GM12878 (cell line): ENCODE measurements at regions not wholly inside any gene's neighbourhood (a gene's known extent, or its start where the extent isn't known, plus 50 kb on each side); places are given as distances from the start of the nearest gene placed in this dataset.

ENCODE experiments used
- ATAC-seq: fragments of 200-7000 bp; cut with Tn5 transposase; 3 replicates; pipeline ENCODE4 v1.9.1; 2020; ENCODE audit warnings: mild to moderate bottlenecking, moderate library complexity
- BruUV-seq: library from RNA; stranded (reverse); fragments of 400-500 nt; replicated peaks from 2 replicates; lab custom pipeline; 2021; lab: Mats Ljungman, UMichigan
- CTCF ChIA-PET: fragments of 300-600 bp; sonication (Branson Sonifier 250); formaldehyde crosslinking; extraction: SDS; loops from one replicate; lab custom pipeline; 2021; ENCODE audit warnings: inconsistent platforms; lab: Yijun Ruan, JAX
- POLR2A ChIA-PET: fragments of 350-600 bp; formaldehyde crosslinking; extraction: SDS; loops from one replicate; lab custom pipeline; 2021; ENCODE audit warnings: inconsistent platforms; lab: Charles Lee
- RAD21 ChIA-PET: fragments of 300-600 bp; sonication (Branson Sonifier 250); formaldehyde crosslinking; loops from one replicate; lab custom pipeline; 2023; ENCODE audit warnings: antibody characterized with exemption; ENCODE audit not compliant: unreplicated experiment; lab: Charles Lee
- SMC1A ChIA-PET: fragments of 300-600 bp; sonication (Branson Sonifier 250); formaldehyde crosslinking; loops from one replicate; lab custom pipeline; 2023; ENCODE audit not compliant: unreplicated experiment, uncharacterized antibody; lab: Charles Lee
- DNase-seq: peaks from one replicate; pipeline ENCODE4 v3.0.0-alpha.2; 2011; ENCODE audit warnings: low read depth, low spot score
- FAIRE-seq: peaks from 3 replicates; lab custom pipeline; 2011; peaks lifted over from hg19 to GRCh38; lab: Jason Lieb, UNC
- H2AFZ ChIP-seq: 2 replicates; pipeline ENCODE4 v1.6.0; 2011; ENCODE audit warnings: low read depth, low read length, control low read depth; ENCODE audit not compliant: control insufficient read depth
- H3K27ac ChIP-seq: 2 replicates; pipeline ENCODE4 v1.5.1; 2011; ENCODE audit warnings: control low read depth; ENCODE audit not compliant: control insufficient read depth, insufficient read depth
- H3K27me3 ChIP-seq, 2 experiments: replicated peaks in 1 of 2; 2 replicates each; pipeline versions ENCODE4 v1.6.0 to v1.6.1; 2011; ENCODE audit warnings: low read length in 1 of 2; ENCODE audit not compliant: control insufficient read depth in 2 of 2, insufficient read depth in 2 of 2
- H3K36me3 ChIP-seq, 2 experiments: 2 replicates each; pipeline ENCODE4 v1.5.1; 2011; ENCODE audit warnings: low read length in 1 of 2; ENCODE audit not compliant: control insufficient read depth in 2 of 2, insufficient read depth in 2 of 2
- H3K4me1 ChIP-seq: 2 replicates; pipeline ENCODE4 v1.6.1; 2011; ENCODE audit warnings: mild to moderate bottlenecking, low read length, moderate library complexity, mixed read lengths; ENCODE audit not compliant: control insufficient read depth, insufficient read depth
- H3K4me2 ChIP-seq: 2 replicates; pipeline ENCODE4 v1.6.0; 2011; ENCODE audit warnings: control low read depth; ENCODE audit not compliant: control insufficient read depth, insufficient read depth
- H3K4me3 ChIP-seq: fragments of 200-600 bp; sonication (generic); 2 replicates; pipeline ENCODE4 v1.5.1; 2016
- H3K79me2 ChIP-seq: 2 replicates; pipeline ENCODE4 v1.6.0; 2011; ENCODE audit warnings: low read length; ENCODE audit not compliant: control insufficient read depth, insufficient read depth
- H3K9ac ChIP-seq: 2 replicates; pipeline ENCODE4 v1.8.0; 2011; ENCODE audit warnings: low read length, control low read depth, mixed read lengths; ENCODE audit not compliant: control insufficient read depth, insufficient read depth
- H3K9me3 ChIP-seq: replicated peaks from 3 replicates; pipeline ENCODE4 v1.5.1; 2011; ENCODE audit warnings: mild to moderate bottlenecking, low read length; ENCODE audit not compliant: control insufficient read depth, insufficient read depth
- H4K20me1 ChIP-seq: 2 replicates; pipeline ENCODE4 v1.6.0; 2011; ENCODE audit not compliant: control insufficient read depth, insufficient read depth
- BHLHE40 ChIP-seq, 2 experiments: fragments of 450-650 bp in 1 of 2; IDR thresholded peaks; 2 replicates each; pipeline ENCODE4 v1.6.1; 2011 to 2017; ENCODE audit warnings: low read depth in 2 of 2, borderline replicate concordance in 1 of 2, improper control_type of control experiment in 1 of 2, low read length in 1 of 2, mild to moderate bottlenecking in 1 of 2
- HSF1 ChIP-seq: fragments of 150-350 bp; IDR thresholded peaks from 2 replicates; pipeline ENCODE4 v1.6.1; 2014; ENCODE audit warnings: mild to moderate bottlenecking, low read depth, low read length
- MTA3 ChIP-seq: IDR thresholded peaks from 2 replicates; pipeline ENCODE4 v1.6.1; 2012; ENCODE audit warnings: low read length, inconsistent platforms, borderline replicate concordance
- NFIC ChIP-seq: IDR thresholded peaks from 2 replicates; pipeline ENCODE4 v1.6.1; 2012; ENCODE audit warnings: low read depth, mild to moderate bottlenecking, inconsistent platforms, low read length, moderate library complexity
- PML ChIP-seq: IDR thresholded peaks from 2 replicates; pipeline ENCODE4 v1.6.1; 2012; ENCODE audit warnings: low read length, inconsistent platforms
- POU2F2 ChIP-seq: IDR thresholded peaks from 3 replicates; pipeline ENCODE4 v1.6.1; 2011; ENCODE audit warnings: low read depth, mild to moderate bottlenecking, low read length, borderline replicate concordance
- REST ChIP-seq: IDR thresholded peaks from 2 replicates; pipeline ENCODE4 v1.6.1; 2012; ENCODE audit warnings: mild to moderate bottlenecking, low read depth, low read length
- SMAD1 ChIP-seq: fragments of 450-650 bp; IDR thresholded peaks from 2 replicates; pipeline ENCODE4 v1.6.1; 2018; ENCODE audit warnings: mild to moderate bottlenecking, low read depth; ENCODE audit not compliant: partially characterized antibody
- SMC3 ChIP-seq: IDR thresholded peaks from 2 replicates; pipeline ENCODE4 v1.6.1; 2011; ENCODE audit warnings: low read length, improper control_type of control experiment, borderline replicate concordance
- SP1 ChIP-seq: IDR thresholded peaks from one replicate; pipeline ENCODE4 v1.6.1; 2011; ENCODE audit warnings: low read depth, low read length
- ZBED1 ChIP-seq: IDR thresholded peaks from 2 replicates; pipeline ENCODE4 v1.6.1; 2016; ENCODE audit warnings: borderline replicate concordance
- ZNF622 ChIP-seq: fragments of 450-650 bp; IDR thresholded peaks from 2 replicates; pipeline ENCODE4 v1.6.1; 2017; ENCODE audit warnings: mild to moderate bottlenecking, inconsistent platforms
- WGBS: methylation state at CpG from one replicate; pipeline ENCODE4 v1.1.6; 2016; ENCODE audit warnings: low lambda C conversion rate; ENCODE audit not compliant: insufficient replicate concordance, insufficient coverage; ENCODE audit errors: missing lambda C conversion rate; 5-methylcytosine and 5-hydroxymethylcytosine counted together
- in situ Hi-C: fragments of 300-500 bp; cut with MboI; formaldehyde crosslinking; loops from 9 replicates; pipeline ENCODE4 v1.14.3; 2018; ENCODE audit warnings: mixed read lengths
- intact Hi-C: fragments of 100-400 bp; cut with micrococcal nuclease; formaldehyde crosslinking; loops from one replicate; pipeline ENCODE4 v1.14.2; 2022; ENCODE audit not compliant: unreplicated experiment
- TF ChIP-seq, protein P1 (sequence below): fragments of 450-650 bp; IDR thresholded peaks from 2 replicates; pipeline ENCODE4 v1.6.1; 2017; ENCODE audit warnings: mild to moderate bottlenecking, moderate library complexity
- TF ChIP-seq, protein P2 (sequence below): fragments of 450-650 bp; IDR thresholded peaks from 2 replicates; pipeline ENCODE4 v1.6.1; 2017; ENCODE audit warnings: borderline replicate concordance

DNA sequence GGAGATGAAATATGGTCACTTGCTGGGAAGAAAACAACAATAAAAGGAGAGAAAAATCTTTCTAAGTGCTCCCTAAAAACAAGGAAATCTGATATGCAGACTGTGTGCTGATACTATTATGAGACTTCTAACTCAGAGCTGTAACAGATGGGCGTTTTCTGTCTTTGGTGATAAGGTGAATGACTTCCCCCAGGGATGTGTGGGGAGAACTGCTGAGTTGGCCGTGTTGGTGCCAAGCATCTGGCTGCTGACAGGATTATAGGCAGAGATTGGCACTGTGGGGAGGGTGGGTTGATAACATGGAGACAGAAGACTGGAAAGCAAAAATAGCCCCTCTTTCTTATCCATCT is 438.5 kb upstream of the PLXNA2 start:
- ATAC-seq = no peak
- Histone ChIP-seq H3K27me3 (peaks cover 0 to 1% of the 10 kb centered on the region in 2 experiments; a peak in 2 of 4 replicates), H3K4me1 (no peaks in the 10 kb centered on the region), H3K79me2 (no peaks in the 10 kb centered on the region), H4K20me1 (no peaks in the 10 kb centered on the region), H3K36me3 (no peaks in the 10 kb centered on the region), H3K27ac (no peak overlapping the region), H2AFZ (no peak overlapping the region), H3K4me3 (no peak overlapping the region), H3K9me3 (no peaks in the 10 kb centered on the region), H3K4me2 (no peak overlapping the region), H3K9ac (no peak overlapping the region)
- ChIA-PET CTCF (no interaction called here), RAD21 (no interaction called here), SMC1A (no interaction called here), POLR2A (no interaction called here)
- WGBS = 0% methylated on average over 2 of the region's 2 CpGs
- FAIRE-seq = no peak
- intact Hi-C loops = no loop called here
- no TSS peak for BruUV-seq
- in situ Hi-C loops = no loop called here
- TF ChIP-seq SMC3 = no peak
- no peak for TF ChIP-seq POU2F2
- no peak for TF ChIP-seq PML
- TF ChIP-seq, protein P1, sequence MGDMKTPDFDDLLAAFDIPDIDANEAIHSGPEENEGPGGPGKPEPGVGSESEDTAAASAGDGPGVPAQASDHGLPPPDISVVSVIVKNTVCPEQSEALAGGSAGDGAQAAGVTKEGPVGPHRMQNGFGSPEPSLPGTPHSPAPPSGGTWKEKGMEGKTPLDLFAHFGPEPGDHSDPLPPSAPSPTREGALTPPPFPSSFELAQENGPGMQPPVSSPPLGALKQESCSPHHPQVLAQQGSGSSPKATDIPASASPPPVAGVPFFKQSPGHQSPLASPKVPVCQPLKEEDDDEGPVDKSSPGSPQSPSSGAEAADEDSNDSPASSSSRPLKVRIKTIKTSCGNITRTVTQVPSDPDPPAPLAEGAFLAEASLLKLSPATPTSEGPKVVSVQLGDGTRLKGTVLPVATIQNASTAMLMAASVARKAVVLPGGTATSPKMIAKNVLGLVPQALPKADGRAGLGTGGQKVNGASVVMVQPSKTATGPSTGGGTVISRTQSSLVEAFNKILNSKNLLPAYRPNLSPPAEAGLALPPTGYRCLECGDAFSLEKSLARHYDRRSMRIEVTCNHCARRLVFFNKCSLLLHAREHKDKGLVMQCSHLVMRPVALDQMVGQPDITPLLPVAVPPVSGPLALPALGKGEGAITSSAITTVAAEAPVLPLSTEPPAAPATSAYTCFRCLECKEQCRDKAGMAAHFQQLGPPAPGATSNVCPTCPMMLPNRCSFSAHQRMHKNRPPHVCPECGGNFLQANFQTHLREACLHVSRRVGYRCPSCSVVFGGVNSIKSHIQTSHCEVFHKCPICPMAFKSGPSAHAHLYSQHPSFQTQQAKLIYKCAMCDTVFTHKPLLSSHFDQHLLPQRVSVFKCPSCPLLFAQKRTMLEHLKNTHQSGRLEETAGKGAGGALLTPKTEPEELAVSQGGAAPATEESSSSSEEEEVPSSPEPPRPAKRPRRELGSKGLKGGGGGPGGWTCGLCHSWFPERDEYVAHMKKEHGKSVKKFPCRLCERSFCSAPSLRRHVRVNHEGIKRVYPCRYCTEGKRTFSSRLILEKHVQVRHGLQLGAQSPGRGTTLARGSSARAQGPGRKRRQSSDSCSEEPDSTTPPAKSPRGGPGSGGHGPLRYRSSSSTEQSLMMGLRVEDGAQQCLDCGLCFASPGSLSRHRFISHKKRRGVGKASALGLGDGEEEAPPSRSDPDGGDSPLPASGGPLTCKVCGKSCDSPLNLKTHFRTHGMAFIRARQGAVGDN = no peak
- no peak for TF ChIP-seq REST
- no peak for TF ChIP-seq MTA3
- no peak for TF ChIP-seq ZBED1
- no peak for TF ChIP-seq ZNF622
- TF ChIP-seq SMAD1 = no peak
- TF ChIP-seq NFIC = no peak
- TF ChIP-seq BHLHE40 (IDR thresholded peaks at IDR 0.05; ENCODE audit: borderline replicate concordance in 1 of 2, low read depth in 2 of 2, low read length in 1 of 2) = no peak
- no peak for TF ChIP-seq SP1
- TF ChIP-seq, protein P2, sequence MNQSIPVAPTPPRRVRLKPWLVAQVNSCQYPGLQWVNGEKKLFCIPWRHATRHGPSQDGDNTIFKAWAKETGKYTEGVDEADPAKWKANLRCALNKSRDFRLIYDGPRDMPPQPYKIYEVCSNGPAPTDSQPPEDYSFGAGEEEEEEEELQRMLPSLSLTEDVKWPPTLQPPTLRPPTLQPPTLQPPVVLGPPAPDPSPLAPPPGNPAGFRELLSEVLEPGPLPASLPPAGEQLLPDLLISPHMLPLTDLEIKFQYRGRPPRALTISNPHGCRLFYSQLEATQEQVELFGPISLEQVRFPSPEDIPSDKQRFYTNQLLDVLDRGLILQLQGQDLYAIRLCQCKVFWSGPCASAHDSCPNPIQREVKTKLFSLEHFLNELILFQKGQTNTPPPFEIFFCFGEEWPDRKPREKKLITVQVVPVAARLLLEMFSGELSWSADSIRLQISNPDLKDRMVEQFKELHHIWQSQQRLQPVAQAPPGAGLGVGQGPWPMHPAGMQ = no peak
- TF ChIP-seq HSF1 = no peak
- DNase-seq = no peak
